Breast epithelium (tissue), 3 donors: ENCODE measurements at regions not wholly inside any gene's neighbourhood (a gene's known extent, or its start where the extent isn't known, plus 50 kb on each side); places are given as distances from the start of the nearest gene placed in this dataset.

ENCODE experiments used
- POLR2A ChIP-seq: fragments of 450-650 bp; IDR thresholded peaks from one replicate; pipeline ENCODE4 v1.6.1; 2016; ENCODE audit warnings: antibody characterized with exemption, mild to moderate bottlenecking, moderate library complexity
- POLR2AphosphoS5 ChIP-seq, 3 donors: sonication (generic); formaldehyde crosslinking; IDR thresholded peaks; one replicate each; pipeline ENCODE4 v1.6.1; 2017; ENCODE audit warnings: antibody characterized with exemption in 3 of 3
- TF ChIP-seq, protein P1 (sequence below), 3 donors: fragments of 450-650 bp; IDR thresholded peaks; one replicate each; pipeline ENCODE4 v1.5.1; 2016 to 2017; ENCODE audit warnings: antibody characterized with exemption in 3 of 3, mild to moderate bottlenecking in 3 of 3, moderate library complexity in 3 of 3

DNA sequence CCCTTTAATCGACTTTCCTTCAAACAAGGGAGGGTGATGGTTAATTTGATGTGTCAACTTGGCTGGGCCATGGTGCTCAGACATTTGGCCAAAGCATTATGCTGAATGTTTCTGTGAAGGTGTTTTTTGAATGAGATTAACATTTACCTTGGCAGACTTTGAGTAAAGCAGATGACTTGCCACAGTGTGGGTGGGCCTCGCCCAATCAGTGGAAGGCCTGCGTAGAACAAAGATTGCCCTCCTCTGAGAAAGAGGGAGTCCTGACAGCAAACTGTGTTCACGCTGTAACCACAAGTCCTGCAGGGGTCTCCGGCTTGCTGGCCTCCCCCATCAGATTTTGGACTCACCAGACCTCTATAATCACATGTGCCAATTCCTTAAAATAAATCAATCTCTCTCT, 118.7 kb downstream of the SOX9 start:
- TF ChIP-seq, protein P1, sequence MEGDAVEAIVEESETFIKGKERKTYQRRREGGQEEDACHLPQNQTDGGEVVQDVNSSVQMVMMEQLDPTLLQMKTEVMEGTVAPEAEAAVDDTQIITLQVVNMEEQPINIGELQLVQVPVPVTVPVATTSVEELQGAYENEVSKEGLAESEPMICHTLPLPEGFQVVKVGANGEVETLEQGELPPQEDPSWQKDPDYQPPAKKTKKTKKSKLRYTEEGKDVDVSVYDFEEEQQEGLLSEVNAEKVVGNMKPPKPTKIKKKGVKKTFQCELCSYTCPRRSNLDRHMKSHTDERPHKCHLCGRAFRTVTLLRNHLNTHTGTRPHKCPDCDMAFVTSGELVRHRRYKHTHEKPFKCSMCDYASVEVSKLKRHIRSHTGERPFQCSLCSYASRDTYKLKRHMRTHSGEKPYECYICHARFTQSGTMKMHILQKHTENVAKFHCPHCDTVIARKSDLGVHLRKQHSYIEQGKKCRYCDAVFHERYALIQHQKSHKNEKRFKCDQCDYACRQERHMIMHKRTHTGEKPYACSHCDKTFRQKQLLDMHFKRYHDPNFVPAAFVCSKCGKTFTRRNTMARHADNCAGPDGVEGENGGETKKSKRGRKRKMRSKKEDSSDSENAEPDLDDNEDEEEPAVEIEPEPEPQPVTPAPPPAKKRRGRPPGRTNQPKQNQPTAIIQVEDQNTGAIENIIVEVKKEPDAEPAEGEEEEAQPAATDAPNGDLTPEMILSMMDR (IDR thresholded peaks at IDR 0.05) = no peak
- TF ChIP-seq POLR2AphosphoS5 (IDR thresholded peaks at IDR 0.05) (no peak), POLR2A (no peak)
